T-helper 1 cell treated with Interleukin-12 subunit alpha and Interleukin-12 subunit beta and Interleukin-4 antibody, amounts not matched to agents 30 ng/mL and 1 ng/mL, for 36 hours (primary cell): ENCODE measurements at regions not wholly inside any gene's neighbourhood (a gene's known extent, or its start where the extent isn't known, plus 50 kb on each side); places are given as distances from the start of the nearest gene placed in this dataset.
"Not testable (repeated sequence)": the region's sequence is repeated elsewhere in the genome, so short reads cannot be mapped to it uniquely, and the experiment has no call there.

ENCODE experiments used
- intact Hi-C: fragments of 100-400 bp; cut with micrococcal nuclease; formaldehyde crosslinking; loops from one replicate; pipeline ENCODE4 v1.15.1; 2024

GRCh38 chr4:135447598-135447997 lies 1246.0 kb upstream of the PABPC4L start:
- intact Hi-C loops, result not testable (repeated sequence)

GRCh38 chr4:135434936-135435335 lies 1233.3 kb upstream of the PABPC4L start:
- intact Hi-C loops, result no loop called here

DNA sequence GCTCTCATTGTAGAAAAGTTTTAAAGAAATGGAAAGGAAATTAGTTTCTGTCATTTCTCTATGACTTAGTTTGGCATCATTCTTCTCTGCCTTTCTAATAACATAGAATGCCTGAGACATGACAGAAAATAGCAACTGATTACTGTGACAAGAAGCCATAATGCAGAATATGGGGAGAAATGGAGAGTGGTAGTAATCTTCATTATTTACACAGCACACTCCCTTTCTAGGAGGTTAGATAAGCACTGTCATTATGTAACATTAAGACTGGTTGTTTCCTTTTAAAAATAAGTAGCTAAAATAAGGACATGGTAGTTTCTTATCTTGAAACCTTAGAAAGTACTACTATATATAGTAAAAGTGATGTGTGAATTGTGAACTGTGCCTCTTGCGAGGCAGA lies 1227.9 kb upstream of the PABPC4L start:
- intact Hi-C loops, result no loop called here

GRCh38 chr4:135418353-135418752 lies 1216.8 kb upstream of the PABPC4L start:
- intact Hi-C loops, result no loop called here

GRCh38 chr4:135412213-135412612 lies 1210.6 kb upstream of the PABPC4L start:
- intact Hi-C loops, result no loop called here

- intact Hi-C loops, result no loop called here
These were observed 1209.7 kb upstream of the PABPC4L start for GRCh38 chr4:135411251-135411650.

GRCh38 chr4:135409261-135409660 lies 1207.7 kb upstream of the PABPC4L start:
- intact Hi-C loops, result not testable (repeated sequence)

DNA sequence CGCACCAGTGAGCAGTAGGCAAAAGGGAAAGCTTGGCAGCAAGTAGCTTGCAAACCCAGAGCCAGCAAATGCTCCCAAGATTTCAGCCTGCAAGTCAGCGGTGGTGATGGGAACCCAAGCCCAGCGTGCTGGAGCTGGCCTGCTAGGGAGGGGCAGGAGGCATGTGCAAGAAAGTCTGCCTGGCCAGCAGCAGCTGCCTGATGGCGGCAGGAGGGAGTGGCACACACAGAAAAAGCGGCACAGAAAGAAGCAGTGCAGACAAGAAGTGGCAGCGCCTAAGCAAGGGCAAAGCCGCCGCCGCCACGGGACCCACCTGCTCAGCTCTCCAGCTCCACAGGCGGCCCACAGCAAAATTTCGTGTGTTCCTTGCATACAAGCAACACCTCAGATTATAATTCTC lies 1206.5 kb upstream of the PABPC4L start:
- intact Hi-C loops, result no loop called here

DNA sequence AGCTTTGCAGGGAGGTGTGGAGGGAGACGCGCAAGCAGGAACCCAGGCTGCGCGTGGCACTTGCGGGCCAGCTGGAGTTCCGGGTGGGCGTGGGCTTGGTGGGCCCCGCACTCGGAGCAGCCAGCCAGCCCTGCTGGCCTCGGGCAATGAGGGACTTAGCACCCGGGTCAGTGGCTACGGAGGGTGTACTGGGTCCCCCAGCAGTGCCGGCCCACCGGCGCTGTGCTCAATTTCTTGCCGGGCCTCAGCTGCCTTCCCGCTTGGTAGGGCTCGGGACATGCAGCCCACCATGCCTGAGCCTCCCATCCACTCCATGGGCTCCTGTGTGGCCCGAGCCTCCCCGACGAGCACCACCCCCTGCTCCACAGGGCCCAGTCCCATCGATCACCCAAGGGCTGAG lies 1205.0 kb upstream of the PABPC4L start:
- intact Hi-C loops, result not testable (repeated sequence)

- intact Hi-C loops, result no loop called here
These were observed 1184.4 kb upstream of the PABPC4L start for GRCh38 chr4:135385830-135386581.

DNA sequence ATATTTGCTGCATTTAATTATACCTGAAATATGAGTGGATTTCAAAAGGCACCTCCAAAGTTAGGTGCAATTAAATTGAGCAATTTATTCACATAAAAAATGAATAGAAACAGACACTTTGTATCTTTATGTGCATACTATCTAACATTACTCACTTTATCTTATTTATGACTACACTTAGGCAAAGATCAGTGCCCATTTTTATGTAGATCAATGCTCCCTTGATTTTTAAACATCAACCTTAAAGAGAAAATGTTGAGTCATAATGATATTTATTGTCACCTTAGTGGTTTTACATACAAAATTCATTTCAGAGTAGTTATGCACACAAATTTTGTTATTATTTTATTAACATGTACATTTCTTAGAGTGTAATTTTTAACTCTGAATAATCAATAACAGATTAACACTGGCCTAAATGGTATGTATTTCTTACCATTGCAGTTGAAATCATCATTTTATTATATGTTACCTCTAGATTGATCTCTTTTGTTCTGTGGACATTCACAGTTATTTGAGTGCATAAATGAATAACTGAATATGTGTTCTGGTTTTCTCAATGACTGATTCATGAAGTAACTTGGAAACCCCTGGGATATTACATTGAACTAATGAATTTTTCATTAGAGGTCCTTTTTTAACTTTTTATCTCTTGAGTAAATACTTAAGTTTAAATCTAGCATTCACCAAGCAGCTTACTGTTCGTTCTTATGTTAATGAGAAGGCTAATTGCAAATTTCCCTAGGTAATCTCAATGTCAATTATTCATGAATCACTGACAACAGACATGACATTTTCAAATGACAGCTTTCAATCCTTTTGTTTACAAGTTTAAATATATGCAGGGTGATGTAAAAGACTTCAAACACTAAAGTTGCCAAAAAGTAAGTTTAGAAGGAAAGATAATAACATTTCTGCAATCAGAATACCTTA lies 1182.0 kb upstream of the PABPC4L start:
- intact Hi-C loops, result no loop called here

DNA sequence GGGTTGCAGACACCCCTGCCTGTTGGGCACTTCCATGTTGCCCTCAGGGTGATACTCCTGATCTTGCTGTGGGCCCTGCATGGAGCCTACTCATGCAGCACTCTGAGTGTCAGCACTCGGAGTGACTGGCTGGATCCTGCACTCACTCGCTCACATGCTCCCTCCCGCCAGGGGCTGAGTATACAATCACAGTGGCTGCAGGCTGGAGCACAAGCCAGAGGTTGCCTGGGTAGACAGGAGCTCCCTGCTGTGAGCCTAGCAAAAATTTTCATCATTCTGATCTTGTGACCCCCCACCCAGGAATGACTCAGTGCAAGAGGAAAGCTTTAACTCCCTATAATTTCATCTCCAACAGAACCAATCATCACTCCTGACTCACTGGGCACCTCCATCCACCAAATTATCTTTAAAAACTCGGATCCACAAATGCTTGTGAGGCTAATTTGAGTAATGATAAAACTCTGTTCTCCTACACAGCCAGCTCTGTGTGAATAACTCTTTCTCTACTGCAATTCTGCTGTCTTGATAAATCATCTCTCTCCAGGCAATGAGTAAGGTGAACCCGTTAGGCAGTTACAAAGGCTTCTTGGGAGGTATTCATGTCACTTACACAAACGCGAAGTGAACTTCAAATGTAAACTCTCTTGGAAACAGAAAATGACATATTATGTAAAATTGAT lies 1180.8 kb upstream of the PABPC4L start:
- intact Hi-C loops, result no loop called here

DNA sequence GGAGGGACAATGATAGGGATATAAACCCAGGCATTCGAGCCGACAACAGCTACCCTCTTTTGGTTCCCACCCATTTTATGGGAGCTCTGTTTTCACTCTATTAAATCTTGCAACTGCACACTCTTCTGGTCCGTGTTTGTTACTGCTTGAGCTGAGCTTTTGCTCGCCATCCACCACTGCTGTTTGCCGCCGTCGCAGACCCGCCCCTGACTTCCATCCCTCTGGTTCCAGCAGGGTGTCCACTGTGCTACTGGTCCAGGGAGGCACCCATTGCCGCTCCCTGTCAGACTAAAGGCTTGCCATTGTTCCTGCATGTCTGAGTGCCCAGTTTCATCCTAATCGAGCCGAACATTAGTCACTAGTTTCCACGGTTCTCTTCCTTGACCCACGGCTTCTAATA lies 1170.5 kb upstream of the PABPC4L start:
- intact Hi-C loops, result no loop called here

DNA sequence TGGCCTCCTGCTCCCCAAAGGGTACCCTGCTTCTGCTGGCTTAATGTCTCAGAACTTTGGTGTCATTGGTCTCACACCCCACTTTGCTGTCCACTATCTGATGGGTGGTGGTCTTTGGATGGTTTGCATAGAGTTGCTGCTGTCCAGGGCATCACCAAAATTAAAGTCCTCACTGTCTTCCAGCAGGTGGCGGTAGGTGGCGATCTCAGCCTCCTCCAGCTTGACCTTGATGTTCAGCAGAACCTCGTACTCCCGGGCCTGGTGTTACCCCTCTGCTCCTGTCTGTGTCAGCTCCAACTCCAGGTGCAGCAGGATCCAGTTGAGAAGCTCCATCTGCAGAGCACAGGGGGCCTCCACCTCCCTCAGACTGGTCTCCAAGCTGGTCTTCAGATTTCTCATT lies 1169.5 kb upstream of the PABPC4L start:
- intact Hi-C loops, result loop anchor here (2.0 kb wide), 1 partner anchor 1494 kb away; no protein-coding TSS in a partner anchor

DNA sequence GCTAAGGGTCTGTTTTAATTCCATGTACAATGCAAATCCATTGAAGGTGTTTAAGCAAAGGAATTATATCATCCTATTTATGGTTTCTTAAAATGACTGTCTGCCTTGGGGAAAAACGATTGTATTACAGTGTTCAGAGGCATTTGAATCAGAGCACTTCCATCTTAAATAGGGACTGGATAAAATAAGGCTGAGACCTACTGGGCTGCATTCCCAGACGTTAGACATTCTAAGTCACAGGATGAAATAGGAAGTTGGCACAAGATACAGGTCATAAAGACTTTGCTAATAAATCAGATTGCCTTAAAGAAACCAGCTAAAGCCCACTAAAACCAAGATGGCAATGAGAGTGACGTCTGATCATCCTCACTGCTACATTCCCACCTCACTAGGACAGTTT lies 1167.2 kb upstream of the PABPC4L start:
- intact Hi-C loops, result no loop called here

GRCh38 chr4:135365065-135365464 lies 1163.5 kb upstream of the PABPC4L start:
- intact Hi-C loops, result no loop called here

- intact Hi-C loops, result no loop called here
These were observed 1157.5 kb upstream of the PABPC4L start for GRCh38 chr4:135359128-135359527.

DNA sequence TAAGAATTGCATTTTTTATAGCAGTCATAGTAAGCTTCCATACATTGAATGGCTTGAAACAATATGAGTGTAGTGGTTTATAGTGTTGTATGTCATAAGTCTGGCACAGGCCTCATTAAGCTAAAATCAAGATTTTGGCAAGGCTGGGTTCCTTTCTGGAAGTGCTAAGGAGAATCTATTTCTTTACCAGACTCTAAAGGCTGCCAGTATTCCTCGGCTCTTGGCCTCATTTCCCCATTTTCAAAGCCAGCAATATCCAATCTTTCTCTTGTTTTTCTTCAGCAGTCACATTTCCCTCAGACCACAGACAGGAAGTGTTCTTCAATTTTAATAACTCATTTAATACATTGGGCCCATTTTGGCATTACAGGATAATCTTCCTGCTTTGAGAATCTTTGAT lies 1155.5 kb upstream of the PABPC4L start:
- intact Hi-C loops, result no loop called here

- intact Hi-C loops, result no loop called here
These were observed 1153.3 kb upstream of the PABPC4L start for GRCh38 chr4:135354876-135355275.

DNA sequence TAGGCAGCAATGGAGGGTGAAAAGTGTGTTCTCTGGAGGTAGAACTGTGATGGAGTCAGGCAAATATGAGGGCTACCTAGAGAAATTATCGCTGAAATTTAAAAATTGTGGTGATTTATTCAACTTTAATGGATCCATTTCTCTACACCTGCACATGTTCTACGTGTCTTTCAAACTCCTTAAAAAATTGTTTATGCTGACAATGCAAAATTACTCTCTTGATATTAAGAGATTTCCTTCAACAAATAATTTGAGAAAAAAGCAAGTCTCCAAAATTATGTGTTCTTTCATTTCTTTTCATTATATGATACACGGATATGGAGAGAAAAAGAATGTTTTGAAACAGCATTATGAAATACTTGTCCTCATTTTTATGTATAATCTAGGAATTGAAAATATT lies 1151.4 kb upstream of the PABPC4L start:
- intact Hi-C loops, result no loop called here

DNA sequence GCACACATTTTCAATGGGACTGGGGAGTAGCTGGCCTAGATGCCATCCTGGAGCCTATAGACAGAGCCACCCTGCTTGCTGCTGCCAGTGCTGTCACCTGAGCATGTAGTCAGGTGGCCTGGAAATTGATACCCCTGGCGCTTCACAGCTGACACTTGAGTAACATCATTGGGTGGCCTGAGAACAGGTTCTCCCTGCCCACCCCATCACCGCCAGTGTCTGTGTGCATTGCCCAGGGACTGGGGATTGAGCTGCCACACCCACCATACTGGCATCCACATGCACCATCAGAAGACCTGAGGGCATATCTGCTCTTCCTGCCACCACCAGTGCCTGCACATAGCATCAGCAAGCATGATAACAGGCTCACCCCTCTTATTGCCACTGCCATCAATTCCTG lies 1142.9 kb upstream of the PABPC4L start:
- intact Hi-C loops, result no loop called here

- intact Hi-C loops, result no loop called here
These were observed 1136.6 kb upstream of the PABPC4L start for GRCh38 chr4:135338181-135338580.
